Spinal cord (tissue), 9 donors: ENCODE measurements at regions not wholly inside any gene's neighbourhood (a gene's known extent, or its start where the extent isn't known, plus 50 kb on each side); places are given as distances from the start of the nearest gene placed in this dataset.
"Not testable (repeated sequence)": the region's sequence is repeated elsewhere in the genome, so short reads cannot be mapped to it uniquely, and the experiment has no call there.

Experiments used
- DNase-seq, 6 donors: peaks; one replicate each; pipeline versions ENCODE4 v3.0.0 to v3.0.0-alpha.2; 2013 to 2015; ENCODE audit warnings: low spot score in 6 of 6, low read depth in 4 of 6
- H3K27ac ChIP-seq: one replicate; pipeline ENCODE4 v1.5.1; 2013; ENCODE audit warnings: low read depth, low read length, control low read depth
- H3K27me3 ChIP-seq: one replicate; pipeline ENCODE4 v1.6.1; 2013; ENCODE audit warnings: low read length; ENCODE audit not compliant: control insufficient read depth, insufficient read depth
- H3K36me3 ChIP-seq: one replicate; pipeline ENCODE4 v1.6.1; 2013; ENCODE audit warnings: low read length; ENCODE audit not compliant: control insufficient read depth, insufficient read depth
- H3K4me1 ChIP-seq: one replicate; pipeline ENCODE4 v1.6.1; 2013; ENCODE audit warnings: low read length; ENCODE audit not compliant: control insufficient read depth, insufficient read depth
- H3K4me3 ChIP-seq: one replicate; pipeline ENCODE4 v1.5.1; 2013; ENCODE audit warnings: low read depth, low read length, control low read depth
- H3K9me3 ChIP-seq: one replicate; pipeline ENCODE4 v1.6.1; 2013; ENCODE audit warnings: low read length; ENCODE audit not compliant: control insufficient read depth, insufficient read depth
- WGBS: methylation state at CpG from one replicate; pipeline ENCODE4 v1.1.5; 2013; ENCODE audit warnings: missing lambda C conversion rate; ENCODE audit not compliant: insufficient coverage; 5-methylcytosine and 5-hydroxymethylcytosine counted together
- donor health status: healthy.

DNA sequence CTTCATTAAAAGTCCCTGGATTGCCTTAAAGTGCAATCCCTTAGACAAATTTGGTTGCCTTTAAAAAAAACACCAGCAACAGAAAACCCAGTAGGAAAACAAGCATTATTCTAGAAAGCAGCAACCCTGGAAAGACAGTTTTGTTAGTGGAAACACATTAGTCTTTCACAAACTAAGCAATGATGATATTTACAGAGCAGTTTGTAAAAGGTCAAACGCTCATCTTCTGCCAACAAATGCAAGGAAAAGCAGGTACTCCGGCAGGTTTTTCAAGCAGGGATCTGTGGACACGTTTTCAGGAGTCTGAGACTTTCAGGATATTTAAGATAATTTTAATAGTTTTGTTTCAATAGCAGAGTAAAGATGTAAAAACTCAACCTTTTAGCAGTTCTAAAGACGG is 202.2 kb downstream of the EXOC5 start:
- no CpG with 5 or more reads among the region's 4 CpGs for WGBS
- no peak overlapping the region for H3K27ac ChIP-seq
- H3K27me3 ChIP-seq = peaks cover 8% of the 10 kb centered on the region
- no peaks in the 10 kb centered on the region for H3K36me3 ChIP-seq
- no peaks in the 10 kb centered on the region for H3K9me3 ChIP-seq
- DNase-seq = no peak
- H3K4me3 ChIP-seq = no peak overlapping the region
- H3K4me1 ChIP-seq = no peaks in the 10 kb centered on the region

DNA sequence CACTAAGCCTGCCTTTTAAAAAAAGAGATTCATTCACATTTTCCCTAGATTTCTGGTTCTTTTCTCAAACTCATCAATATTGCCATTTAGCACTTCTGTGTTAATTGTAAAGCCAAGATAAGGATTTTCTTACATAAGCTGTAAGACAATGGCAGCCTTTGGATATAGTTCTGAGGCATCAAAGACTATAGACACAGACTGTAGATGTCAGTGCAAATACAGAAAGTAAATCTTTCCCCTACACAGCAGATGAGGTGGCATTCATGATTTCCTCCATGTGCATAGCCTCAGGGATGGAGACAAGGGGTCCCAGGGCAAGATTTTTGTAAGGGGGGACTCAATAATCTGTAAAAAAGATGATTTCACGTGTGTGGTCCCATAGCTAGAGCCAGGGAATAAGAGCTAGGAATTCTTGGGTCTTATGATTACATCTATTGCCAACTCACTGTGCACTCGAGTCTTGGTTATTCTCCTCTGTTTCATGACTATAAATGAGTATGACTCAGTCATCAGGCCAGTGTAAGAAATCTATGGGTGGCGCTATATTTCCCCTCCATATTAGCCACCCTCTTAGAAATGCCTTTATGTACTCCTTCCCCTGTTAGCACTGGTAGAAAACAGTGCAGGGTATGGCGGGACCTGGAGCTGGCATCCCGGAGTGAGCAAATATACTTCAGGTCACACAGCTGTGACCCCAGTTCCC is 207.5 kb downstream of the EXOC5 start:
- no peaks in the 10 kb centered on the region for H3K9me3 ChIP-seq
- H3K4me3 ChIP-seq = no peak overlapping the region
- no CpG with 5 or more reads among the region's 5 CpGs for WGBS
- DNase-seq = no peak
- H3K27ac ChIP-seq = no peak overlapping the region
- no peaks in the 10 kb centered on the region for H3K36me3 ChIP-seq
- no peaks in the 10 kb centered on the region for H3K4me1 ChIP-seq
- no peaks in the 10 kb centered on the region for H3K27me3 ChIP-seq

DNA sequence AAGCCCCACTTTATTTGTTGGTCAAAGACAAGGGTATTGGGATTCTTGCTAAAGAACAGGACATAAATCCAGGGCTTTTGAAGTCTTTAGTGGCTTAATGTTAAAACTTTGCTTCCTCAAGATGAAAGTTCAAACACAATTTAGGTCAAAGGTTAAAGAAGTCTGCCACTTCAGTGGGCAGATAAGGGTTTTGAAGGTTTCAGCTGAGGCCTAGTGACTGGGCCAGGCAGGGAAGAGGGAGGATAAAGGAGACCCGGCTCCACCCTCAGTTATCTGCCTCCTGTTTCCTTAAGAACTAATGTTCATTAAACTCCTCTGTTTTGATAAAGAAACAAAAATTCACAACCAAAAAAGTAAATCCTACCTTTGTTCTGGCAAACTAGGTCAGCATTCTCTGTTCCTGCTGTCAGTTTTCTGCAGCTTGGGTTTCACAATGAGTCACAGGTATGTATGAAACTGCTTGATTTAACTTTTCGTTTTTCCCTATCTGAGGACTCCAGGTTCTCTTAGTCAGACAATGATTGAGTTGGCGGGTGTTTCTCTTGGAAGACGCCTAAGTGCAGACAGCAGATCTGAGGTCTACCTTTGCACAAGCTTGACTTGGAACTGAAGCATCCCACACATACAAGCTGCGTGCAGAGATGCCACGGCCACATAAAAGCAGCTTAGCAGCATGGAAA is 208.3 kb downstream of the EXOC5 start:
- DNase-seq = peak in 1 of 6 donors; percentile 31
- no peaks in the 10 kb centered on the region for H3K27me3 ChIP-seq
- no peaks in the 10 kb centered on the region for H3K36me3 ChIP-seq
- H3K9me3 ChIP-seq = no peaks in the 10 kb centered on the region
- WGBS = 89% methylated on average over 5 of the region's 6 CpGs
- H3K4me3 ChIP-seq = no peak overlapping the region
- H3K4me1 ChIP-seq = no peaks in the 10 kb centered on the region
- H3K27ac ChIP-seq = no peak overlapping the region

DNA sequence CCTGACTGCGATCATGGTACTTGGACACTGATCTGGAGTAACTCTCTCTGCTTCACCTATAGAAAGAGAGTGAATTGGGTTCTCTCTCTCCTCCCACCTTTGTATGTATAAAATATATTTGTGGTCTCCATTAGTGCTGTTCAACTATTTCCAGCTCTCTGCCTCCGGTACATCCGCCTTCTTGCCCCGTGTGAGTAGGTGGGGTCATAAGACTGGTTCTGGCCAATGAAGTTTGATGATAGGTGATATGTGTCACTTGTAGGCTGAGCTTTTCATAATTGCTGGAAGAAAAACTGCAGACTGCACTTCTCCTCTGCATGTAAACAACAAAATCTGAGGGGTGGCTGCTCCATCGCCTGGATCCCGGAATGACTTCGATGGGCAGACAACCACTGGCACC is 210.4 kb downstream of the EXOC5 start:
- H3K4me3 ChIP-seq = no peak overlapping the region
- no peaks in the 10 kb centered on the region for H3K27me3 ChIP-seq
- no peaks in the 10 kb centered on the region for H3K9me3 ChIP-seq
- H3K27ac ChIP-seq = no peak overlapping the region
- H3K4me1 ChIP-seq = no peaks in the 10 kb centered on the region
- H3K36me3 ChIP-seq = no peaks in the 10 kb centered on the region
- DNase-seq = no peak
- WGBS = 90% methylated on average over 2 of the region's 7 CpGs

DNA sequence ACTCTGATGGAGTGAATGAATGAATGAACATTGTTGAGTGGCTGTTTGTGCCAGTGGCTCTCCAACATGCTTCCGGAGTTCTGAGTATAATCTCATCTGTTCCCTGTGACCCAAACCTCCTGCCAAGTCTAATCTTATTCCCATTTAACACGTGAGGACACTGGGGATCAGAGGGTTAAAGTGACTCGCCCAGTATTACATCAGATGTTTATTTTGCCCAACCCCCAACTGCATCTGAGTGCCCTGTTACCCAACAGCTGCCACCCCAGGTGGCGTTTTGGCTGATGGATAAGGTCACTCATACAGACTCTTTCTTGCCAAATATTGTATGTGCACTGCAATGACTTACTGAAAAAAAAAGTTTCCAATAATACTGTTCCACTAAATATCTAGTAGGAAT is 210.9 kb downstream of the EXOC5 start:
- WGBS = 50% methylated on average over 2 of the region's 4 CpGs
- DNase-seq = no peak
- H3K27me3 ChIP-seq = no peaks in the 10 kb centered on the region
- no peak overlapping the region for H3K4me3 ChIP-seq
- no peak overlapping the region for H3K27ac ChIP-seq
- H3K36me3 ChIP-seq = no peaks in the 10 kb centered on the region
- H3K9me3 ChIP-seq = no peaks in the 10 kb centered on the region
- no peaks in the 10 kb centered on the region for H3K4me1 ChIP-seq

- H3K36me3 ChIP-seq, H3K4me3 ChIP-seq, H3K4me1 ChIP-seq, H3K27me3 ChIP-seq, DNase-seq, H3K27ac ChIP-seq, H3K9me3 ChIP-seq: not testable (repeated sequence)
- 94% methylated on average over 13 of the region's 24 CpGs for WGBS
These were observed 212.2 kb downstream of the EXOC5 start for GRCh38 chr14:57056522-57056921.

DNA sequence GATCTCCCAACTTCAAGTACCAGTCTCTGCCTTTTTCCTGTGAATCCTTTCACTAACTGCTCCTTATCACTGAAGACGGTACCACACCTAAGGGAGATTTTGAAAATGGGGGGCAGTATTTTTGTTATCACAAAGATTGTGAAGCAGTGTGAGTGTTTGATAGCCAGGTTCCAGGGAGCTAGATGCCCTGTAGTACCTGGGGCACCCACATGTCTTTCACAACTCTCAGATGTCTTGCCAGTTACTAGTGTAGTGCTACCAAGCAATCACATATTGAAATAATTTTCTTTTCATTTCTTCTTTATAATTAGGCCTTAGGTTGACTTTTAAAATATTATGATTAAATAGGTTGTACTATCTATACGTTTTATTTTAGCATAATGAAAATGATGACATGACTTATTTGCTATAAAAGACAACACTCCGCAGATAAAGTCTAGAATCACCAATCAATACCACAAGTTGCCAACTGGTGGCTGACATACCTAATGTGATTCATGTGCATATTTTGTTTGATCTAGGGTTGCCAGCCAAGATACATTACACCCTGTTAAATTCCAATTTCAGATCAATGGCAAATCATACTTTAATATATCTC is 215.9 kb downstream of the EXOC5 start:
- no CpG with 5 or more reads among the region's 3 CpGs for WGBS
- Histone ChIP-seq H3K4me3 (no peak overlapping the region), H3K36me3 (no peaks in the 10 kb centered on the region), H3K27me3 (no peaks in the 10 kb centered on the region), H3K27ac (no peak overlapping the region), H3K4me1 (no peaks in the 10 kb centered on the region), H3K9me3 (no peaks in the 10 kb centered on the region)
- no peak for DNase-seq

DNA sequence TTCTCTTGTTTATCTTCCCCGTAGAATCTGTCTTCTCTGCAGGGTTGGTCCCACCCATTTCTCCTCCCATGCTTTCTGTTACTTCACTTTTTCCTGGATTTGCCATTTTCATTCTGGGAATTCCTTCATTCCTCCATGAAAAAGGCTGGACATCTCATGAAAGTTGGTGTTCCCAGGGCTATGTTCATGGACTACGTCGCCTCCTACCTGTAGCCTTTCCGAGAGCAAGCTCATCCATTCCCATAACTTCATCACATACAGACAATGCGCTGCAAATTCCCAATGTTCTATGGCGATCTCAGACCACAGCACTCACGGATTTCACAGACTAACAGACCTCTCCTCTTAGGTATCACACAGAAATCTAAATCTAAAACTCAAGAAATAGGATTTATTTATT is 217.1 kb downstream of the EXOC5 start:
- Histone ChIP-seq H3K27ac (no peak overlapping the region), H3K9me3 (no peaks in the 10 kb centered on the region), H3K4me1 (no peaks in the 10 kb centered on the region), H3K36me3 (no peaks in the 10 kb centered on the region), H3K4me3 (no peak overlapping the region), H3K27me3 (no peaks in the 10 kb centered on the region)
- WGBS = 89% methylated on average over 6 of the region's 7 CpGs
- no peak for DNase-seq

- no peak for DNase-seq
- Histone ChIP-seq H3K27me3 (no peaks in the 10 kb centered on the region), H3K36me3 (no peaks in the 10 kb centered on the region), H3K9me3 (no peaks in the 10 kb centered on the region), H3K4me1 (no peaks in the 10 kb centered on the region), H3K27ac (no peak overlapping the region), H3K4me3 (no peak overlapping the region)
- WGBS = 82% methylated on average over 1 of the region's 1 CpG
These were observed 218.9 kb downstream of the EXOC5 start for GRCh38 chr14:57049848-57050247.

- no peak for DNase-seq
- Histone ChIP-seq H3K27ac (no peak overlapping the region), H3K27me3 (no peaks in the 10 kb centered on the region), H3K4me3 (no peak overlapping the region), H3K9me3 (no peaks in the 10 kb centered on the region), H3K4me1 (no peaks in the 10 kb centered on the region), H3K36me3 (no peaks in the 10 kb centered on the region)
- WGBS = 80% methylated on average over 2 of the region's 4 CpGs
These were observed 222.5 kb downstream of the EXOC5 start for GRCh38 chr14:57046175-57046574.
